GM19372 (cell line): ENCODE measurements at regions not wholly inside any gene's neighbourhood (a gene's known extent, or its start where the extent isn't known, plus 50 kb on each side); places are given as distances from the start of the nearest gene placed in this dataset.

Experiments
- ATAC-seq: cut with Tn5 transposase; IDR thresholded peaks from one replicate; pipeline ENCODE4 v1.9.1; 2021; ENCODE audit warnings: mild to moderate bottlenecking, low read depth, moderate library complexity; ENCODE audit not compliant: unreplicated experiment

- no peak for ATAC-seq
Observed at GRCh38 chr16:73157861-73158260, 109.9 kb upstream of the ZFHX3 start.

GRCh38 chr16:73154063-73154870 lies 106.3 kb upstream of the ZFHX3 start:
- ATAC-seq, result no peak

GRCh38 chr16:73152386-73153125 lies 104.6 kb upstream of the ZFHX3 start:
- ATAC-seq, result no peak

- ATAC-seq, result no peak
Observed at GRCh38 chr16:73151941-73152340, 104.0 kb upstream of the ZFHX3 start.

- ATAC-seq, result no peak
Observed at GRCh38 chr16:73151225-73151624, 103.3 kb upstream of the ZFHX3 start.

GRCh38 chr16:73150786-73151185 lies 102.9 kb upstream of the ZFHX3 start:
- no peak for ATAC-seq

GRCh38 chr16:73149334-73149733 lies 101.4 kb upstream of the ZFHX3 start:
- ATAC-seq, result no peak

- no peak for ATAC-seq
Observed at GRCh38 chr16:73147958-73148357, 100.0 kb upstream of the ZFHX3 start.

GRCh38 chr16:73145166-73145880 lies 97.4 kb upstream of the ZFHX3 start:
- ATAC-seq, result no peak

GRCh38 chr16:73143576-73144422 lies 95.9 kb upstream of the ZFHX3 start:
- ATAC-seq, result no peak

GRCh38 chr16:73143002-73143401 lies 95.1 kb upstream of the ZFHX3 start:
- no peak for ATAC-seq

- ATAC-seq, result no peak
Observed at GRCh38 chr16:73142053-73142854, 94.3 kb upstream of the ZFHX3 start.

GRCh38 chr16:73140929-73141328 lies 93.0 kb upstream of the ZFHX3 start:
- no peak for ATAC-seq

GRCh38 chr16:73131156-73131862 lies 83.4 kb upstream of the ZFHX3 start:
- no peak for ATAC-seq

- ATAC-seq, result no peak
Observed at GRCh38 chr16:73129455-73129854, 81.5 kb upstream of the ZFHX3 start.

GRCh38 chr16:73126525-73126853 lies 78.6 kb upstream of the ZFHX3 start:
- no peak for ATAC-seq

GRCh38 chr16:73125850-73126524 lies 78.1 kb upstream of the ZFHX3 start:
- no peak for ATAC-seq

- no peak for ATAC-seq
Observed at GRCh38 chr16:73124665-73125375, 76.9 kb upstream of the ZFHX3 start.
